ENCODE measurements at regions not wholly inside any gene's neighbourhood (a gene's known extent, or its start where the extent isn't known, plus 50 kb on each side); places are given as distances from the start of the nearest gene placed in this dataset.

DNA sequence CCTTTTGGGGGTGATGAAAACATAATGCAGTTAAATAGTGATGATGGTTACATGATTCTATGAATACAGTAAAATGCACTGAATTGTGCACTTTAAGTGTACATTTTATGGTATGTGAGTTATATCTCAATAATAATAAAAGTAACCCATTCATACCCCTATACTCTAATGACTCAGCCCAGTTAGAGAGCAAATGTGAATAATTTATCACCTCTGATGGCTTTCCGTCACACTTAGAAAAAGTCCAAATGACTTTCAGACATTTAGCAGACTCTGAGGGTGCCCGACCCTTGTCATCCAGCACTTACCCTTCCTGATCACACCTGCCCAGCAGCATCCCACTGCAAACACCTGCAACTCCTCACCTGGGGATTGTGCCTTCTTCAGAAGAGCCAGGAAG is 148.1 kb upstream of the MAF start:
- TF ChIP-seq, protein P1, sequence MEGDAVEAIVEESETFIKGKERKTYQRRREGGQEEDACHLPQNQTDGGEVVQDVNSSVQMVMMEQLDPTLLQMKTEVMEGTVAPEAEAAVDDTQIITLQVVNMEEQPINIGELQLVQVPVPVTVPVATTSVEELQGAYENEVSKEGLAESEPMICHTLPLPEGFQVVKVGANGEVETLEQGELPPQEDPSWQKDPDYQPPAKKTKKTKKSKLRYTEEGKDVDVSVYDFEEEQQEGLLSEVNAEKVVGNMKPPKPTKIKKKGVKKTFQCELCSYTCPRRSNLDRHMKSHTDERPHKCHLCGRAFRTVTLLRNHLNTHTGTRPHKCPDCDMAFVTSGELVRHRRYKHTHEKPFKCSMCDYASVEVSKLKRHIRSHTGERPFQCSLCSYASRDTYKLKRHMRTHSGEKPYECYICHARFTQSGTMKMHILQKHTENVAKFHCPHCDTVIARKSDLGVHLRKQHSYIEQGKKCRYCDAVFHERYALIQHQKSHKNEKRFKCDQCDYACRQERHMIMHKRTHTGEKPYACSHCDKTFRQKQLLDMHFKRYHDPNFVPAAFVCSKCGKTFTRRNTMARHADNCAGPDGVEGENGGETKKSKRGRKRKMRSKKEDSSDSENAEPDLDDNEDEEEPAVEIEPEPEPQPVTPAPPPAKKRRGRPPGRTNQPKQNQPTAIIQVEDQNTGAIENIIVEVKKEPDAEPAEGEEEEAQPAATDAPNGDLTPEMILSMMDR (conservative IDR thresholded peaks at IDR 0.05; ENCODE audit: low read length) = no peak
- no peak for TF ChIP-seq EZH2phosphoT487 (IDR thresholded peaks at IDR 0.05; ENCODE audit: borderline replicate concordance)
